ENCODE measurements at regions not wholly inside any gene's neighbourhood (a gene's known extent, or its start where the extent isn't known, plus 50 kb on each side); places are given as distances from the start of the nearest gene placed in this dataset.

- 39 to 57% (median 50%) methylated on average over 2 of the region's 2 CpGs for WGBS, 4 donors
- Histone ChIP-seq H3K9me3 (replicated peaks in 1 of 3) (no peaks in the 10 kb centered on the region), H3K4me1 (replicated peaks in 1 of 2) (no peaks in the 10 kb centered on the region), H3K27me3 (no peaks in the 10 kb centered on the region), H3K36me3 (replicated peaks in 1 of 2) (no peaks in the 10 kb centered on the region), H3K27ac (peak overlapping the region in 1 of 5 donors; percentile 40), H3K4me3 (no peak overlapping the region)
- DNase-seq = peak; percentile 55 to 82 (median 62)
- intact Hi-C loops (cut with DNase I) = no loop called here
- TF ChIP-seq POLR2A (IDR thresholded peaks at IDR 0.05) = peak in 1 of 2 donors; percentile 7
- TF ChIP-seq, protein P1, sequence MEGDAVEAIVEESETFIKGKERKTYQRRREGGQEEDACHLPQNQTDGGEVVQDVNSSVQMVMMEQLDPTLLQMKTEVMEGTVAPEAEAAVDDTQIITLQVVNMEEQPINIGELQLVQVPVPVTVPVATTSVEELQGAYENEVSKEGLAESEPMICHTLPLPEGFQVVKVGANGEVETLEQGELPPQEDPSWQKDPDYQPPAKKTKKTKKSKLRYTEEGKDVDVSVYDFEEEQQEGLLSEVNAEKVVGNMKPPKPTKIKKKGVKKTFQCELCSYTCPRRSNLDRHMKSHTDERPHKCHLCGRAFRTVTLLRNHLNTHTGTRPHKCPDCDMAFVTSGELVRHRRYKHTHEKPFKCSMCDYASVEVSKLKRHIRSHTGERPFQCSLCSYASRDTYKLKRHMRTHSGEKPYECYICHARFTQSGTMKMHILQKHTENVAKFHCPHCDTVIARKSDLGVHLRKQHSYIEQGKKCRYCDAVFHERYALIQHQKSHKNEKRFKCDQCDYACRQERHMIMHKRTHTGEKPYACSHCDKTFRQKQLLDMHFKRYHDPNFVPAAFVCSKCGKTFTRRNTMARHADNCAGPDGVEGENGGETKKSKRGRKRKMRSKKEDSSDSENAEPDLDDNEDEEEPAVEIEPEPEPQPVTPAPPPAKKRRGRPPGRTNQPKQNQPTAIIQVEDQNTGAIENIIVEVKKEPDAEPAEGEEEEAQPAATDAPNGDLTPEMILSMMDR (IDR thresholded peaks at IDR 0.05) = no peak
Observed at GRCh38 chr5:125209650-125210049, 463.2 kb upstream of the ZNF608 start.

DNA sequence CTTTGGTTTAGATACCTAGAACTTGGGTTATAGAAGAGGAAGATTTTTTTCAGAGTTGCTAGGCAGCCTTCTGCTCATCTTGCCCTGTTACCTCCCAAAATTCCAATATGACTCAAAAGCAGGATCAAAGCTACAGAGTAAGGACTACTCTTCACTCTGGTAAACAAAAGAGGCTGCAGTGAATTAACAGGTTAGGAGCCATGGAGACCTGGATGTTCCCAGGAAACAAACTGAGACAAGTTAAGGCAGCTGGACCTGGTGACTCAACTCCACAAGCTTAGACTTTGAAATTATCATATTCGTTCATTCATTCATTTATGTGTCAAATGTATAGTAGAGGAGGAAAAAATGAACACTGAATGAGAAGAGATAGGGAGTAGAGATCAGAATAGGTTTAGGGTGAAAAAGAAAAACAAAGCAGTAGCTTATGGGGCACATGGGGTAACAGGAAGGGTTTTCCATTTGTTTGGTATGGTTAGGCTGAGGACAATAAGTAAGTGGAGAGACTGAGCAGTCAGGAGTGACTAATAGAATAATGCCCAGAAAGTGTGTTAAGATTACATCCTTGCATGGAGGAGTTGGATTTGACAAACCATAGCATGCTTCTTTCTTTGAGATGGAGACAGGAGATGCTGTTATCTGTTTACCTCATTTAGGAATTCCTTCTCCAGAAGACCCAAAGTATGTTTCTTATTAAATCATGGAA is 464.0 kb upstream of the ZNF608 start:
- H3K27me3 ChIP-seq = no peaks in the 10 kb centered on the region
- no peaks in the 10 kb centered on the region for H3K9me3 ChIP-seq (replicated peaks in 1 of 3)
- H3K27ac ChIP-seq = no peak overlapping the region
- TF ChIP-seq POLR2A (IDR thresholded peaks at IDR 0.05) = no peak
- TF ChIP-seq, protein P1 (IDR thresholded peaks at IDR 0.05) = no peak
- no peak overlapping the region for H3K4me3 ChIP-seq
- 0 to 92% (median 73%) methylated on average over 1 of the region's 1 CpG for WGBS, 4 donors
- DNase-seq = no peak
- H3K4me1 ChIP-seq (replicated peaks in 1 of 2) = no peaks in the 10 kb centered on the region
- H3K36me3 ChIP-seq (replicated peaks in 1 of 2) = no peaks in the 10 kb centered on the region
- intact Hi-C loops (cut with DNase I) = no loop called here

DNA sequence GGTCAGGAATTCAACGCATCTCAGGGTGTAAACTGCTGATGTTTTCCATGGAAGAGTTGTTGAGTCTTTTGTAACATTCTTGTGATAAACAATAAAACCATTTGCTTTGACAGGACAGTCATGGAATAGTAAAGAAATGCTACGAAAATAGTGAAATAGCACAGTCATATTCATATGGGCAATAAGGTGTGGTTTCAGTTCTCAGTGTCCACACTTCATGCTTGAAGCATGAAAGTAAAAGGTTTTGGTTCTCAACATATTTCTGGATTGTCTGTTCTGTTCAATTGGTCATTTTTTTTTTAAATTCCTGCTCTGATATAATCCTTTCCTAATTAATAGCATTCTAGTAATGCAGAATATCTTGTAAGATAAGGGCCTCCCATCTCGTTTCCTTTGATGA is 467.6 kb upstream of the ZNF608 start:
- WGBS, 4 donors = 84 to 87% (median 85%) methylated on average over 3 of the region's 3 CpGs
- no peak for TF ChIP-seq POLR2A (IDR thresholded peaks at IDR 0.05)
- TF ChIP-seq, protein P1 (IDR thresholded peaks at IDR 0.05) = no peak
- Histone ChIP-seq H3K4me1 (replicated peaks in 1 of 2) (no peaks in the 10 kb centered on the region), H3K9me3 (replicated peaks in 1 of 3) (no peaks in the 10 kb centered on the region), H3K36me3 (replicated peaks in 1 of 2) (no peaks in the 10 kb centered on the region), H3K27ac (no peak overlapping the region), H3K4me3 (no peak overlapping the region), H3K27me3 (no peaks in the 10 kb centered on the region)
- intact Hi-C loops (cut with DNase I) = no loop called here
- no peak for DNase-seq

DNA sequence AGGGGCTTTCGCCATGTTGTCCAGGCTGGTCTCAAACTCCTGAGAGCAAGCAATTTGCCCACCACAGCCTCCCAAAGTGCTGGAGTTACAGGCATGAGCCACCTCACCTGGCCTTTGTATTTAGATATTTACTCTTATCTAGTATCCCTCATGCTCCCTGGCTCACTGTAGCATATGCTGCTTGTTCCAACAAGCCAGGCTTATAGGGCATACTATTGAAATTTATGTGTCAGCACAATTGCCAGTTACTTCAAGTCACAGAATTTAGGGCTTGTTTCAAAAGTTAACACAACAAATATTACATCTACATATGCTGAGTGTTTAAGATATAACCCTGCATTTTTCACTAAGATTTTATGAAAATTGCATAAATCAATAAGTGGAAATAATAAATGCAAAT is 469.2 kb upstream of the ZNF608 start:
- Histone ChIP-seq H3K9me3 (replicated peaks in 1 of 3) (no peaks in the 10 kb centered on the region), H3K27me3 (no peaks in the 10 kb centered on the region), H3K4me1 (replicated peaks in 1 of 2) (no peaks in the 10 kb centered on the region), H3K36me3 (replicated peaks in 1 of 2) (no peaks in the 10 kb centered on the region), H3K4me3 (no peak overlapping the region), H3K27ac (no peak overlapping the region)
- DNase-seq = no peak
- intact Hi-C loops (cut with DNase I) = no loop called here
- TF ChIP-seq POLR2A (IDR thresholded peaks at IDR 0.05) = no peak
- TF ChIP-seq, protein P1 (IDR thresholded peaks at IDR 0.05) = no peak
- 82 to 100% (median 91%) methylated on average over 1 of the region's 1 CpG for WGBS, 4 donors
